H9 (cell line): ENCODE measurements at regions not wholly inside any gene's neighbourhood (a gene's known extent, or its start where the extent isn't known, plus 50 kb on each side); places are given as distances from the start of the nearest gene placed in this dataset.

Source experiments
- DNase-seq: peaks from one replicate; pipeline ENCODE4 v3.0.0-alpha.2; 2017
- H2AFZ ChIP-seq: one replicate; pipeline ENCODE4 v1.6.1; 2013; ENCODE audit warnings: mild to moderate bottlenecking, low read length, control low read depth, moderate library complexity
- H2AK5ac ChIP-seq: 2 replicates; pipeline ENCODE4 v1.6.1; 2013; ENCODE audit warnings: low read length, control low read depth, mixed read lengths; ENCODE audit not compliant: insufficient read length
- H2BK120ac ChIP-seq: one replicate; pipeline ENCODE4 v1.6.1; 2013; ENCODE audit warnings: low read depth, mild to moderate bottlenecking, low read length, control low read depth, inconsistent platforms; ENCODE audit not compliant: poor library complexity, severe bottlenecking
- H2BK12ac ChIP-seq: 2 replicates; pipeline ENCODE4 v1.6.1; 2013; ENCODE audit warnings: low read length, control low read depth, mixed read lengths, low read depth; ENCODE audit not compliant: insufficient read length
- H2BK15ac ChIP-seq: 2 replicates; pipeline ENCODE4 v1.6.1; 2013; ENCODE audit warnings: low read depth, low read length, control low read depth
- H2BK20ac ChIP-seq: one replicate; pipeline ENCODE4 v1.6.1; 2013; ENCODE audit warnings: low read depth, mild to moderate bottlenecking, low read length, control low read depth, inconsistent platforms; ENCODE audit not compliant: poor library complexity, severe bottlenecking
- H2BK5ac ChIP-seq: 2 replicates; pipeline ENCODE4 v1.6.1; 2013; ENCODE audit warnings: low read length, control low read depth, mixed read lengths; ENCODE audit not compliant: insufficient read length
- H3K14ac ChIP-seq: 2 replicates; pipeline ENCODE4 v1.6.1; 2013; ENCODE audit warnings: low read length, control low read depth; ENCODE audit not compliant: insufficient read depth
- H3K18ac ChIP-seq: 2 replicates; pipeline ENCODE4 v1.6.1; 2013; ENCODE audit warnings: low read depth, mild to moderate bottlenecking, mixed read lengths, low read length, control low read depth; ENCODE audit not compliant: insufficient read length
- H3K23ac ChIP-seq: 2 replicates; pipeline ENCODE4 v1.6.1; 2013; ENCODE audit warnings: low read length, control low read depth, mixed read lengths, low read depth; ENCODE audit not compliant: insufficient read length
- H3K23me2 ChIP-seq: 2 replicates; pipeline ENCODE4 v1.6.1; 2013; ENCODE audit warnings: low read depth, mild to moderate bottlenecking, mixed read lengths, low read length, control low read depth; ENCODE audit not compliant: insufficient read length, poor library complexity, severe bottlenecking
- H3K27ac ChIP-seq: 2 replicates; pipeline ENCODE4 v1.5.1; 2013; ENCODE audit warnings: low read length, control low read depth, mixed read lengths, low read depth; ENCODE audit not compliant: insufficient read length
- H3K27me3 ChIP-seq: 2 replicates; pipeline ENCODE4 v1.6.1; 2013; ENCODE audit warnings: low read length, control low read depth, inconsistent platforms; ENCODE audit not compliant: insufficient read depth
- H3K4ac ChIP-seq: 2 replicates; pipeline ENCODE4 v1.6.1; 2013; ENCODE audit warnings: low read depth, mild to moderate bottlenecking, control low read depth, inconsistent platforms, low read length, moderate library complexity
- H3K4me1 ChIP-seq: 2 replicates; pipeline ENCODE4 v1.6.1; 2013; ENCODE audit warnings: low read length, control low read depth, inconsistent platforms; ENCODE audit not compliant: insufficient read depth
- H3K4me2 ChIP-seq: 2 replicates; pipeline ENCODE4 v1.6.1; 2013; ENCODE audit warnings: low read length, control low read depth, mixed read lengths; ENCODE audit not compliant: insufficient read length, insufficient read depth
- H3K56ac ChIP-seq: 2 replicates; pipeline ENCODE4 v1.6.1; 2013; ENCODE audit warnings: low read depth, mild to moderate bottlenecking, mixed read lengths, low read length, control low read depth; ENCODE audit not compliant: insufficient read length
- H3K79me1 ChIP-seq: 2 replicates; pipeline ENCODE4 v1.6.1; 2013; ENCODE audit warnings: low read depth, mild to moderate bottlenecking, moderate library complexity, low read length, control low read depth, inconsistent platforms; ENCODE audit not compliant: insufficient read depth, poor library complexity, severe bottlenecking
- H3K79me2 ChIP-seq: 2 replicates; pipeline ENCODE4 v1.6.1; 2013; ENCODE audit warnings: low read length, control low read depth, inconsistent platforms; ENCODE audit not compliant: insufficient read depth
- H3K9ac ChIP-seq: 2 replicates; pipeline ENCODE4 v1.6.1; 2013; ENCODE audit warnings: low read length, control low read depth, mixed read lengths; ENCODE audit not compliant: insufficient read length; ENCODE audit errors: extremely low read depth
- H3K9me3 ChIP-seq: one replicate; pipeline ENCODE4 v1.6.1; 2013; ENCODE audit warnings: low read depth, low read length, inconsistent platforms; ENCODE audit not compliant: control insufficient read depth
- H3T11ph ChIP-seq: one replicate; pipeline ENCODE4 v1.6.1; 2013; ENCODE audit warnings: mild to moderate bottlenecking, low read length, control low read depth, inconsistent platforms
- H4K20me1 ChIP-seq: one replicate; pipeline ENCODE4 v1.6.1; 2013; ENCODE audit not compliant: control insufficient read depth, insufficient read length, insufficient read depth
- H4K5ac ChIP-seq: 2 replicates; pipeline ENCODE4 v1.6.1; 2013; ENCODE audit warnings: low read depth, mild to moderate bottlenecking, mixed read lengths, low read length, control low read depth; ENCODE audit not compliant: insufficient read length
- H4K8ac ChIP-seq: replicated peaks from 2 replicates; pipeline ENCODE4 v1.6.1; 2013; ENCODE audit warnings: low read length, control low read depth, mixed read lengths, low read depth; ENCODE audit not compliant: insufficient read length
- H4K91ac ChIP-seq: 2 replicates; pipeline ENCODE4 v1.6.1; 2013; ENCODE audit warnings: low read depth, mild to moderate bottlenecking, moderate library complexity, mixed read lengths, low read length, control low read depth; ENCODE audit not compliant: insufficient read length
- H3K27ac Mint-ChIP-seq, 3 experiments: 2 replicates in 2 of 3; 3 replicates in 1 of 3; pipeline ENCODE4 v1.8.0; 2020 to 2021; ENCODE audit warnings: mixed read lengths in 3 of 3, mild to moderate bottlenecking in 1 of 3, moderate library complexity in 1 of 3
- H3K27me3 Mint-ChIP-seq: 2 replicates; pipeline ENCODE4 v1.8.0; 2021; ENCODE audit warnings: low read depth, mild to moderate bottlenecking, moderate library complexity, mixed read lengths
- H3K36me3 Mint-ChIP-seq, 3 experiments: 2 replicates in 2 of 3; 3 replicates in 1 of 3; pipeline ENCODE4 v1.8.0; 2020 to 2021; ENCODE audit warnings: low read depth in 3 of 3, mixed read lengths in 3 of 3; ENCODE audit not compliant: insufficient read depth in 1 of 3
- H3K4me1 Mint-ChIP-seq, 2 experiments: 2 replicates each; pipeline ENCODE4 v1.8.0; 2020; ENCODE audit warnings: mixed read lengths in 2 of 2
- H3K4me3 Mint-ChIP-seq, 2 experiments: 2 replicates in 1 of 2; 3 replicates in 1 of 2; pipeline ENCODE4 v1.8.0; 2020 to 2021; ENCODE audit warnings: mild to moderate bottlenecking in 2 of 2, mixed read lengths in 2 of 2, moderate library complexity in 1 of 2
- H3K9me3 Mint-ChIP-seq, 2 experiments: 2 replicates in 1 of 2; 3 replicates in 1 of 2; pipeline ENCODE4 v1.8.0; 2020; ENCODE audit warnings: mild to moderate bottlenecking in 2 of 2, mixed read lengths in 2 of 2, moderate library complexity in 1 of 2
- CTCF ChIP-seq: fragments of 200-600 bp; sonication (generic); conservative IDR thresholded peaks from 3 replicates; pipeline ENCODE4 v1.8.0; 2021; ENCODE audit warnings: antibody characterized with exemption, mild to moderate bottlenecking
- WGBS: extraction: QIAGEN DNeasy Blood & Tissue Kit; methylation state at CpG from one replicate; pipeline ENCODE4 v1.1.7; 2013; ENCODE audit warnings: missing lambda C conversion rate, low lambda C conversion rate, mixed read lengths; ENCODE audit not compliant: insufficient read length; ENCODE audit errors: extremely low coverage; 5-methylcytosine and 5-hydroxymethylcytosine counted together

GRCh38 chr6:126233192-126233591 is 106.7 kb upstream of the CENPW start:
- no peaks in the 10 kb centered on the region for H3K79me2 ChIP-seq
- H3K27me3 ChIP-seq: no peaks in the 10 kb centered on the region
- H4K8ac ChIP-seq: no peak overlapping the region
- H4K20me1 ChIP-seq: no peaks in the 10 kb centered on the region
- DNase-seq: no peak
- H2BK5ac ChIP-seq: no peak overlapping the region
- H3K4me1 ChIP-seq: no peaks in the 10 kb centered on the region
- H2AFZ ChIP-seq: no peak overlapping the region
- peaks cover 0 to 2% of the 10 kb centered on the region in 2 experiments; a peak in 1 of 5 replicates for H3K9me3 Mint-ChIP-seq
- peaks cover 0 to under 1% of the 10 kb centered on the region in 2 experiments; a peak in 2 of 4 replicates for H3K4me1 Mint-ChIP-seq
- no peak overlapping the region for H2BK20ac ChIP-seq
- WGBS: no CpG with 5 or more reads among the region's 1 CpG
- no peak overlapping the region for H3K4me2 ChIP-seq
- no peak overlapping the region for H3T11ph ChIP-seq
- H3K23ac ChIP-seq: no peak overlapping the region
- no peak overlapping the region for H3K27ac ChIP-seq
- no peak overlapping the region for H3K27ac Mint-ChIP-seq
- H3K79me1 ChIP-seq: no peaks in the 10 kb centered on the region
- no peak overlapping the region for H3K4ac ChIP-seq
- H3K9me3 ChIP-seq: no peaks in the 10 kb centered on the region
- no peak overlapping the region for H2AK5ac ChIP-seq
- H3K18ac ChIP-seq: no peak overlapping the region
- no peak overlapping the region for H4K5ac ChIP-seq
- H3K4me3 Mint-ChIP-seq: no peak overlapping the region
- H4K91ac ChIP-seq: no peak overlapping the region
- H2BK15ac ChIP-seq: no peak overlapping the region
- no peak overlapping the region for H3K9ac ChIP-seq
- TF ChIP-seq CTCF: no peak
- H2BK12ac ChIP-seq: no peak overlapping the region
- no peaks in the 10 kb centered on the region; the same call in 1 of the 2 replicates for H3K27me3 Mint-ChIP-seq
- no peak overlapping the region for H3K56ac ChIP-seq
- H3K23me2 ChIP-seq: no peaks in the 10 kb centered on the region
- no peaks in the 10 kb centered on the region for H3K36me3 Mint-ChIP-seq
- no peak overlapping the region for H3K14ac ChIP-seq
- no peak overlapping the region for H2BK120ac ChIP-seq
